AG04450 (cell line): ENCODE measurements at regions not wholly inside any gene's neighbourhood (a gene's known extent, or its start where the extent isn't known, plus 50 kb on each side); places are given as distances from the start of the nearest gene placed in this dataset.
"Not testable (repeated sequence)": the region's sequence is repeated elsewhere in the genome, so short reads cannot be mapped to it uniquely, and the experiment has no call there.

Experiments
- CTCF ChIA-PET: fragments of 300-600, 350-600 bp; formaldehyde crosslinking; extraction: SDS; loops from one replicate; lab custom pipeline; 2022; ENCODE audit warnings: antibody characterized with exemption, inconsistent platforms; lab: Charles Lee
- POLR2A ChIA-PET: fragments of 350-600 bp; formaldehyde crosslinking; extraction: SDS; loops from one replicate; lab custom pipeline; 2021; ENCODE audit warnings: antibody characterized with exemption, inconsistent platforms; lab: Yijun Ruan, JAX
- DNase-seq: peaks from one replicate; pipeline ENCODE4 v3.0.0-alpha.2; 2011; ENCODE audit warnings: low read depth, low spot score
- H3K27ac ChIP-seq: one replicate; pipeline ENCODE4 v1.5.1; 2012; ENCODE audit warnings: low read depth, low read length, control low read depth
- H3K27me3 ChIP-seq: one replicate; pipeline ENCODE4 v1.6.0; 2012; ENCODE audit warnings: low read length; ENCODE audit not compliant: control insufficient read depth, insufficient read depth
- H3K4me3 ChIP-seq: 2 replicates; pipeline ENCODE4 v1.5.1; 2011; ENCODE audit warnings: mild to moderate bottlenecking, low read depth, low read length, control low read depth
- H3K9me3 ChIP-seq: 2 replicates; pipeline ENCODE4 v1.5.1; 2012; ENCODE audit warnings: low read length; ENCODE audit not compliant: control insufficient read depth, insufficient read depth
- CTCF ChIP-seq: IDR thresholded peaks from 2 replicates; pipeline ENCODE4 v1.5.1; 2011; ENCODE audit warnings: low read depth, low read length, control low read depth, inconsistent platforms

GRCh38 chr7:4468320-4469102, 213.6 kb upstream of the FOXK1 start:
- CTCF ChIA-PET, result no interaction called here
- POLR2A ChIA-PET, result no interaction called here

DNA sequence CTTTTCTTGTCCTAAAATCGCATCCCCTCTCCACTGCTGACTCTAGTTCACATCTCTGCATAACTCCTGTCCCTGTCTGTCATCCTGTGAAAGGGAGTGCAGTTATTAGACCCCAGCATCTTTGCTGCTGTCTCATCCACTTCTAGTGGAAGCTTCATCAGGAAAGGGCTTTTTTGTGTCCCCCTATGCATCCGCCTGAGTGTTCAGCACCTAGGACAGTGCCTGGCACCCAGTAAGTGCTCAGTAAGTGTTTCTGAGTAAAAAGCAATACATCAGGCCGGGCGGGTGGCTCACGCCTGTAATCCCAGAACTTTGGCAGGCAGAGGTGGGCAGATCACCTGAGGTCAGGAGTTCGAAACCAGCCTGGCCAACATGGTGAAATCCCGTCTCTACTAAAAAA, 211.8 kb upstream of the FOXK1 start:
- CTCF ChIA-PET, result no interaction called here

More at GRCh38 chr7:4468320-4469102, 213.6 kb upstream of the FOXK1 start:
- Histone ChIP-seq H3K4me3 (no peak overlapping the region), H3K27ac (no peak overlapping the region), H3K9me3 (peaks cover 51% of the 10 kb centered on the region), H3K27me3 (no peaks in the 10 kb centered on the region)
- no peak for TF ChIP-seq CTCF
- no peak for DNase-seq

GRCh38 chr7:4472728-4473127, 209.4 kb upstream of the FOXK1 start:
- no peak for DNase-seq
- Histone ChIP-seq H3K27ac (no peak overlapping the region), H3K4me3 (no peak overlapping the region), H3K27me3 (no peaks in the 10 kb centered on the region), H3K9me3 (peaks cover 46% of the 10 kb centered on the region)
- POLR2A ChIA-PET, result no interaction called here
- CTCF ChIA-PET, result no interaction called here
- TF ChIP-seq CTCF, result no peak

More for the DNA sequence above, 211.8 kb upstream of the FOXK1 start:
- Histone ChIP-seq H3K27ac (no peak overlapping the region), H3K4me3 (no peak overlapping the region), H3K9me3 (peaks cover 51% of the 10 kb centered on the region), H3K27me3 (no peaks in the 10 kb centered on the region)
- TF ChIP-seq CTCF, result no peak
- POLR2A ChIA-PET, result no interaction called here
- DNase-seq, result no peak

GRCh38 chr7:4479367-4480039, 202.6 kb upstream of the FOXK1 start:
- peaks cover 44% of the 10 kb centered on the region for H3K9me3 ChIP-seq
- CTCF ChIA-PET, result no interaction called here
- H3K27me3 ChIP-seq, result no peaks in the 10 kb centered on the region
- no peak overlapping the region for H3K27ac ChIP-seq
- POLR2A ChIA-PET, result no interaction called here
- H3K4me3 ChIP-seq, result no peak overlapping the region
- TF ChIP-seq CTCF, result no peak
- no peak for DNase-seq

DNA sequence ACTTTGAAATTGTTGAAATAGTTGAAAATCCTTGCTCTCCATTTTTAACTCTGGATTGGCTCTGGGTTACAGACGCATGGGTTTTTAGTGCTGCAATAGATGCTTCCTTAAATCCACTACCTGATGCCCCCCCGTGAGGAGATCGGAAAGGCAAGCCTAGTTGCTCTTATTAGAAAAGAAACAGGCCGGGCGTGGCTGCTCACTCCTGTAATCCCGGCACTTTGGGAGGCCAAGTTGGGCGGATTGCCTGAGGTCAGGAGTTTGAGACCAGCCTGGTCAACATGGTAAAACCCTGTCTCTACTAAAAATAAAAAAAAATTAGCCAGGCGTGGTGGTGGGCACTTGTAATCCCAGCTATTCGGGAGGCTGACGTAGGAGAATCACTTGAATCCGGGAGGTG, 202.0 kb upstream of the FOXK1 start:
- H3K27me3 ChIP-seq, H3K27ac ChIP-seq, CTCF ChIA-PET, DNase-seq, POLR2A ChIA-PET, H3K4me3 ChIP-seq: not testable (repeated sequence)
- H3K9me3 ChIP-seq, result peaks cover 50% of the 10 kb centered on the region
